HT1080 (cell line): ENCODE measurements at regions not wholly inside any gene's neighbourhood (a gene's known extent, or its start where the extent isn't known, plus 50 kb on each side); places are given as distances from the start of the nearest gene placed in this dataset.
"Not testable (repeated sequence)": the region's sequence is repeated elsewhere in the genome, so short reads cannot be mapped to it uniquely, and the experiment has no call there.

Experiments
- DNase-seq: peaks from one replicate; pipeline ENCODE4 v3.0.0-alpha.2; 2015; ENCODE audit warnings: low read depth

GRCh38 chr12:38384816-38385378 lies 68.3 kb downstream of the ALG10B start:
- peak; percentile 96 for DNase-seq

GRCh38 chr12:38385486-38385885 lies 68.9 kb downstream of the ALG10B start:
- DNase-seq = no peak

- DNase-seq = peak; percentile 1
Observed at GRCh38 chr12:38386205-38386985, 69.8 kb downstream of the ALG10B start.

- peak; percentile 3 for DNase-seq
Observed at GRCh38 chr12:38389614-38390013, 73.0 kb downstream of the ALG10B start.

- no peak for DNase-seq
Observed at GRCh38 chr12:38391007-38391406, 74.4 kb downstream of the ALG10B start.

- DNase-seq = peak; percentile 85
Observed at GRCh38 chr12:38392554-38393144, 76.1 kb downstream of the ALG10B start.

GRCh38 chr12:38399711-38400206 lies 83.2 kb downstream of the ALG10B start:
- DNase-seq = no peak

- no peak for DNase-seq
Observed at GRCh38 chr12:38402811-38403210, 86.2 kb downstream of the ALG10B start.

- DNase-seq = no peak
Observed at GRCh38 chr12:38409511-38409910, 92.9 kb downstream of the ALG10B start.

GRCh38 chr12:38411426-38411825 lies 94.9 kb downstream of the ALG10B start:
- DNase-seq = no peak

- no peak for DNase-seq
Observed at GRCh38 chr12:38411946-38412345, 95.4 kb downstream of the ALG10B start.

- peak; percentile 29 for DNase-seq
Observed at GRCh38 chr12:38417101-38417500, 100.5 kb downstream of the ALG10B start.

GRCh38 chr12:38424436-38424835 lies 107.9 kb downstream of the ALG10B start:
- peak; percentile 4 for DNase-seq

- DNase-seq = no peak
Observed at GRCh38 chr12:38427442-38427841, 110.9 kb downstream of the ALG10B start.

- no peak for DNase-seq
Observed at GRCh38 chr12:38431921-38432320, 115.3 kb downstream of the ALG10B start.

GRCh38 chr12:38441871-38442281 lies 125.3 kb downstream of the ALG10B start:
- DNase-seq = not testable (repeated sequence)

- no peak for DNase-seq
Observed at GRCh38 chr12:38445040-38445439, 128.5 kb downstream of the ALG10B start.

GRCh38 chr12:38448991-38449390 lies 132.4 kb downstream of the ALG10B start:
- no peak for DNase-seq

GRCh38 chr12:38456537-38457120 lies 140.1 kb downstream of the ALG10B start:
- no peak for DNase-seq

GRCh38 chr12:38465020-38465419 lies 148.4 kb downstream of the ALG10B start:
- no peak for DNase-seq

- DNase-seq = no peak
Observed at GRCh38 chr12:38469715-38470114, 153.1 kb downstream of the ALG10B start.
